IMR-90 (cell line): ENCODE measurements at regions not wholly inside any gene's neighbourhood (a gene's known extent, or its start where the extent isn't known, plus 50 kb on each side); places are given as distances from the start of the nearest gene placed in this dataset.

Experiments used
- ATAC-seq: fragments of 200-7000 bp; cut with Tn5 transposase; 2 replicates; pipeline ENCODE4 v1.9.1; 2020; ENCODE audit warnings: low read depth, mild to moderate bottlenecking, moderate library complexity
- BruUV-seq: library from RNA; stranded (reverse); fragments of 400-500 nt; replicated peaks from 2 replicates; lab custom pipeline; 2021; lab: Mats Ljungman, UMichigan
- CTCF ChIA-PET: fragments of 300-600 bp; formaldehyde crosslinking; extraction: SDS; loops from one replicate; lab custom pipeline; 2021; ENCODE audit warnings: antibody characterized with exemption; lab: Yijun Ruan, JAX
- POLR2A ChIA-PET: fragments of 300-600 bp; sonication (Branson Sonifier 250); formaldehyde crosslinking; loops from one replicate; lab custom pipeline; 2022; ENCODE audit warnings: antibody characterized with exemption; ENCODE audit not compliant: unreplicated experiment; lab: Charles Lee
- DNase-seq: peaks from one replicate; pipeline ENCODE4 v3.0.0; 2013
- H2AFZ ChIP-seq: replicated peaks from 2 replicates; pipeline ENCODE3; 2013; ENCODE audit warnings: low read length, mild to moderate bottlenecking; ENCODE audit not compliant: poor library complexity
- H2AK5ac ChIP-seq: 2 replicates; pipeline ENCODE4 v1.6.1; 2013; ENCODE audit warnings: low read depth, low read length, inconsistent platforms
- H2AK9ac ChIP-seq: replicated peaks from 2 replicates; pipeline ENCODE3; 2013; ENCODE audit warnings: mild to moderate bottlenecking, low read depth, low read length, moderate library complexity; ENCODE audit not compliant: poor library complexity
- H2BK120ac ChIP-seq: 2 replicates; pipeline ENCODE4 v1.6.1; 2013; ENCODE audit warnings: low read depth, low read length, inconsistent platforms
- H2BK15ac ChIP-seq: 3 replicates; pipeline ENCODE4 v1.6.1; 2013; ENCODE audit warnings: low read depth, low read length, inconsistent platforms
- H2BK20ac ChIP-seq: 2 replicates; pipeline ENCODE4 v1.6.1; 2013; ENCODE audit warnings: low read depth, mild to moderate bottlenecking, inconsistent platforms, low read length, moderate library complexity
- H2BK5ac ChIP-seq: 2 replicates; pipeline ENCODE4 v1.6.1; 2013; ENCODE audit warnings: mild to moderate bottlenecking, low read depth, low read length, inconsistent platforms; ENCODE audit not compliant: poor library complexity, severe bottlenecking
- H3K14ac ChIP-seq: replicated peaks from 2 replicates; pipeline ENCODE4 v1.6.1; 2013; ENCODE audit warnings: low read depth, low read length, inconsistent platforms
- H3K18ac ChIP-seq: 2 replicates; pipeline ENCODE4 v1.6.1; 2013; ENCODE audit warnings: low read depth, low read length, control low read depth
- H3K23ac ChIP-seq: 2 replicates; pipeline ENCODE4 v1.6.1; 2013; ENCODE audit warnings: low read depth, low read length, inconsistent platforms
- H3K27ac ChIP-seq: 2 replicates; pipeline ENCODE4 v1.5.1; 2013; ENCODE audit warnings: mild to moderate bottlenecking, control low read depth, low read length; ENCODE audit not compliant: insufficient read depth
- H3K27me3 ChIP-seq: 2 replicates; pipeline ENCODE4 v1.6.1; 2013; ENCODE audit warnings: low read length; ENCODE audit not compliant: control insufficient read depth, insufficient read depth
- H3K36me3 ChIP-seq: 2 replicates; pipeline ENCODE4 v1.6.1; 2013; ENCODE audit warnings: low read length, mixed read lengths; ENCODE audit not compliant: control insufficient read depth, insufficient read depth
- H3K4ac ChIP-seq: 2 replicates; pipeline ENCODE4 v1.6.1; 2013; ENCODE audit warnings: low read depth, low read length, inconsistent platforms
- H3K4me1 ChIP-seq: 2 replicates; pipeline ENCODE4 v1.6.1; 2013; ENCODE audit warnings: low read length, mixed read lengths; ENCODE audit not compliant: control insufficient read depth, insufficient read depth
- H3K4me2 ChIP-seq: 2 replicates; pipeline ENCODE4 v1.6.1; 2013; ENCODE audit warnings: low read depth, mild to moderate bottlenecking, control low read depth, low read length, moderate library complexity
- H3K4me3 ChIP-seq: 2 replicates; pipeline ENCODE4 v1.5.1; 2013; ENCODE audit warnings: low read depth, mild to moderate bottlenecking, control low read depth, low read length, moderate library complexity; ENCODE audit not compliant: insufficient read depth
- H3K56ac ChIP-seq: 2 replicates; pipeline ENCODE4 v1.6.1; 2013; ENCODE audit warnings: low read length, inconsistent platforms; ENCODE audit not compliant: insufficient read depth; ENCODE audit errors: extremely low read depth
- H3K79me1 ChIP-seq, 2 experiments: 2 replicates each; pipeline ENCODE4 v1.6.1; 2013; ENCODE audit warnings: low read length in 2 of 2, inconsistent platforms in 1 of 2, low read depth in 1 of 2
- H3K9ac ChIP-seq: 2 replicates; pipeline ENCODE4 v1.6.1; 2013; ENCODE audit warnings: low read depth, low read length, control low read depth
- H3K9me1 ChIP-seq: 2 replicates; pipeline ENCODE4 v1.6.1; 2013; ENCODE audit warnings: low read length, inconsistent platforms; ENCODE audit not compliant: insufficient read depth
- H3K9me3 ChIP-seq: 2 replicates; pipeline ENCODE4 v1.6.1; 2013; ENCODE audit warnings: low read length; ENCODE audit not compliant: control insufficient read depth, insufficient read depth
- H4K20me1 ChIP-seq: 2 replicates; pipeline ENCODE4 v1.6.1; 2013; ENCODE audit warnings: low read length, inconsistent platforms; ENCODE audit not compliant: insufficient read depth
- H4K5ac ChIP-seq: 2 replicates; pipeline ENCODE4 v1.6.1; 2013; ENCODE audit warnings: mild to moderate bottlenecking, low read depth, low read length, control low read depth
- H4K8ac ChIP-seq, 2 experiments: 2 replicates each; pipeline ENCODE4 v1.6.1; 2013; ENCODE audit warnings: low read depth in 2 of 2, low read length in 2 of 2, control low read depth in 1 of 2, inconsistent platforms in 1 of 2
- H4K91ac ChIP-seq: 2 replicates; pipeline ENCODE4 v1.6.1; 2013; ENCODE audit warnings: low read depth, low read length, inconsistent platforms; ENCODE audit not compliant: insufficient read depth
- POLR2A ChIP-seq: IDR thresholded peaks from 2 replicates; pipeline ENCODE4 v1.6.1; 2012; ENCODE audit warnings: mild to moderate bottlenecking, low read depth, low read length
- WGBS, 2 experiments: methylation state at CpG; one replicate each; pipeline versions ENCODE4 v1.1.5 to v1.1.7; 2013; ENCODE audit warnings: missing lambda C conversion rate in 2 of 2; ENCODE audit not compliant: insufficient read length in 1 of 2; ENCODE audit errors: extremely low coverage in 2 of 2; 5-methylcytosine and 5-hydroxymethylcytosine counted together
- dilution Hi-C: fragments of 300-500 bp; cut with HindIII; formaldehyde crosslinking; loops from one replicate; pipeline ENCODE4 v1.14.3; 2018; ENCODE audit warnings: low sequenced_read_pairs; ENCODE audit not compliant: unreplicated experiment
- in situ Hi-C: fragments of 300-500 bp; cut with MboI; formaldehyde crosslinking; loops from 3 replicates; pipeline ENCODE4 v1.14.3; 2019; ENCODE audit warnings: low sequenced_read_pairs, inconsistent platforms, mixed read lengths
- intact Hi-C: fragments of 100-400 bp; cut with micrococcal nuclease; formaldehyde crosslinking; loops from 2 replicates; pipeline ENCODE4 v1.10.0; 2022

DNA sequence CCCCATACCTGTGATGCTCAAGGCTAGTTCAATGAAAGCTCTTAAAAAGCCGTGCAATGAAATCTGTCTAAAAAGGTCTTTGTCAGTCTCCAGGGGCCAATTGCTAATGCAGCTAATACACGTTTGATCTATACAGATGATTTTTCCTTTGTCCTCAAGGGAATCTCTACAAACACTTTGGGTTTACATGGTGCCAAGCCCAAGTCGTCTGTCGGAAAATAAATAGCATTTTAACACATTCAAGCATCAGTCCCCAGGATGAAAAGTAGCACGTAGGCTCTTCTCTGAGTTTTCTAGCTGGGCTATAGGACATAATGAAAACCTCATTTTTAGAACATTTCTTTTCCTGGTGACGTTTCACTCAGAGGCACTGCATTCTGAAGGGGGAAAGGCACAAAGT is 477.4 kb upstream of the WWC1 start:
- no peak for TF ChIP-seq POLR2A
- no peak for ATAC-seq
- Histone ChIP-seq H3K9me3 (no peaks in the 10 kb centered on the region), H3K79me1 (no peaks in the 10 kb centered on the region), H3K23ac (no peak overlapping the region), H4K8ac (no peak overlapping the region), H2AK9ac (no peak overlapping the region), H2BK20ac (no peak overlapping the region), H2BK120ac (no peak overlapping the region), H4K20me1 (no peaks in the 10 kb centered on the region), H3K18ac (no peak overlapping the region), H3K36me3 (no peaks in the 10 kb centered on the region), H3K4me2 (no peak overlapping the region), H3K14ac (no peak overlapping the region), H2BK5ac (no peak overlapping the region), H4K5ac (no peak overlapping the region), H3K4me1 (no peaks in the 10 kb centered on the region; the same call in 1 of the 2 replicates), H2BK15ac (no peak overlapping the region), H3K9ac (no peak overlapping the region), H3K27me3 (peaks cover 13% of the 10 kb centered on the region; the same call in 1 of the 2 replicates), H3K4ac (no peak overlapping the region), H3K9me1 (no peaks in the 10 kb centered on the region), H3K4me3 (no peak overlapping the region), H2AK5ac (no peak overlapping the region), H3K27ac (no peak overlapping the region), H4K91ac (no peak overlapping the region), H2AFZ (no peak overlapping the region), H3K56ac (no peak overlapping the region)
- in situ Hi-C loops = no loop called here
- intact Hi-C loops = no loop called here
- dilution Hi-C loops = no loop called here
- ChIA-PET POLR2A (no interaction called here), CTCF (interaction anchor here (0.9 kb wide), 1 partner anchor 9 kb away, joined by 3 read pairs; no protein-coding TSS in a partner anchor)
- no TSS peak for BruUV-seq
- no peak for DNase-seq
- WGBS, 2 experiments = 63% methylated on average over 1 of the region's 6 CpGs; no CpG with 5 or more reads in 1 of the 2 experiments
